SKM-1 (cell line): ENCODE measurements at regions not wholly inside any gene's neighbourhood (a gene's known extent, or its start where the extent isn't known, plus 50 kb on each side); places are given as distances from the start of the nearest gene placed in this dataset.
"Not testable (repeated sequence)": the region's sequence is repeated elsewhere in the genome, so short reads cannot be mapped to it uniquely, and the experiment has no call there.

Experiments used
- DNase-seq: peaks from one replicate; lab custom pipeline; 2025; ENCODE audit not compliant: unreplicated experiment; lab: John Stamatoyannopoulos, UW

DNA sequence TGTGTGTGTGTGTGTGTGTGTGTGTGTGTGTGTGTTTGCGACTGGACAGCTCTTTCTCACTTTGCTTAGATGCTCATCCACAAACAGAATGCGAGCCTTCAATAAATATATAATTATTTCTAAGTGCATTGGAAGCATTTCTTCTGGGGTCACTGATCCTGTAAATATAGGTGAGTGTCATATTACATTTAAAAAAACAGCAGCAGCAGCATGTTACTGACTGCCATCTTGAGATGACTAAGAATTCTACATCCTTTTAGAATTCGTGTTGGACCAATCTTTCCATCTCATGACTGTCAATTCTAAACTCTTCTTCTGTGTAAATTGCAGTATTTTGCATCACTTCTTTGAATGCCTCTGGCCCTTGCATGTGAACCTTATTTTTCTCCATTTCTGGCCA is 238.0 kb upstream of the DDI1 start:
- DNase-seq: no peak

DNA sequence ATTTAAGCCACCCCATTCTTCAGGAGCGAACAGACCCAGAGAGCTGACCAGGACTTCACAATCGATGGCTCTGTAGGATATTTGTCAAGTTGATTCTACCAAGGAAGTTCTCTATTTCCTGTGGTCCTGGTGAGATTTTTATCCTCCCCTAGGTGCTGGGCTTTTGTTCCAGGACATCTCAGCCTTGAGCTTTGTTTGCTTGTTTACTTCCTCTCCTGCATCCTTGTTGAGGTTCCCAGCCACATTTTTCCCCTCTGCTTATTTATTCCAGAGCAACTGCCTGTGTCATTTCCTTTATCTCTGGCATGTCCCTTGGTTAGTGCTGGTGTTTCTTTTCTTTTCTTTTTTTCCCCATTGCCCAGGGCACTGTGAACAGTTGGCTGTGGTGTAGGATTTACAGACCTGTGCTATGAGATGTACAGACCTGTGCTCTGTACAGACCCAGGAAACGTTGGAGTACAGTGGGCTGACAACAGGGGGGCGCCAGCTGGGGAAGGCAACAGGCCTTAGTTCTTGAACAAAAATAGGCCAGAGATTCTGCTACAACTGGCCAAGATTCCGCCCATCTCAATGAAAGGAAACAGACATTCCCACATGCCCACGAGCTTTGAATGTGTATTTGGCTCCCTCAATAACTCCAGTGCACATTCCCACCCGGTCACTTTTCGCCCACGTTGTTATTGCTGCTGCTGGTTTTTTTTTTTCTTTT is 235.9 kb upstream of the DDI1 start:
- no peak for DNase-seq

DNA sequence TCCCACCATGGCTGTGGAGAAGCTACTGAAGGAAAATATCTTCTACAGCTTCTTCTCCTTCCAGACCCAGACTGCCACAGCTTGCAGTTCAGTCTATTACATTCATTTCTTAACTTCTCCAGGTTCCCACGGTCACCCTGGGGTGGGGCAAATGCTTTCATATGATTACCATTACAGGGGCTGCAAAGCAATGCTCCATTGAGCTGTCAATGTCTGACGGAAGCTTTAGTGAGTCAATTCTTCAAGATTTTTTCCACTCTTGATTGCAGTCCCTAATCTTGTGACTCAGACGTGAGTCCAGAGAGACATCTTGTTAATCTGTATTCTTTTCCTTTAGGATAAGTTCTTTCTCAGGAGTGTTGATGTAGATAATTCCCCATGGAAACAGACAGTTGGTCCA is 233.4 kb upstream of the DDI1 start:
- DNase-seq: no peak

DNA sequence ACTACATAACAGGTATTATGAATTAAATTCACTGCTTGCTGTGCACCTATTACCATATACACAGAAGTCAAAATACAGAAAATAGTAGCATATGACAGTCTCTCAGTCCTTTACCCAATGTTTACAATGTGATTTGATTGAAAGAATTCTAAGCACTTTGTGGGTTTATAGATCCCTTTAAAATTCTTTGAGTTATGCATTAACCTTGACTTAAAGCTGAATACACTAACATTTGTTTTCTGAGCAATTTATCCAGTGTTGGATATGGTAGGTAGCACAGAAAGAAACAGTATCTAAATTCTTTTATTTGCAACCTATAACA is 230.8 kb upstream of the DDI1 start:
- DNase-seq: no peak

DNA sequence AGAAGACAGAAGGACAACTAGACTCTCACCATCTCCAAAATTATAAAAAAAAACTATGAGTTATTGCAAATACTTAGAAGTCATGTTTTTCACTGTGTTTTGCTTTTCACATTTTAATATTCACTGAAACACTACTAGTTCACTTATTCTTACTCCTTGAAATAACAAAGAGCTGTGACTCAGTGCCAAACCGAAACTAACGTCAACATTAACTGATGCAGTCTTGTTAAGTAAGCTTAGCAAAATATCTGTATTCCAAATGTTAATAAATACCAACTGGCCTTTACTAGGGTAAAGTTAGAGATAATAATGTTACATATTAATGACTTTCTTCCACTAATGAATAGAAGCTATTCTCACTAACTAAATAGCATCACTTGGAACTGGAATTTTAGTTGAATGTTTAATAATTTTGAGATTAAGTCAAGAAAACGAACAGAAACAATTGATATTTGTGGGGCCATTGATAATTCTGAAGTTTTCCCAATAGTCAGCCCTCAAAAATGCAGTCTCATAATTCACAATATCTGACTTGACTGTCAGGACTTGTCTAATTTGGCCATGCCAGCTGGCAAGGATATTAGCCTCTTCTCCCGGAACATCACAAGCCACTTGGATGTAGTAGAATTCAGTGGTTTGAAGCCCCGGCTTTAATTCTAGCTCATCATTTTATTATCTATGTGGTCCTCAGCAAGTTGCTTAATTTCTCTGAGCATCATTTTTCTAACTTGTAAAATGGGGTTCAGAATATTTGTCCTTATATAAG is 230.1 kb upstream of the DDI1 start:
- no peak for DNase-seq

DNA sequence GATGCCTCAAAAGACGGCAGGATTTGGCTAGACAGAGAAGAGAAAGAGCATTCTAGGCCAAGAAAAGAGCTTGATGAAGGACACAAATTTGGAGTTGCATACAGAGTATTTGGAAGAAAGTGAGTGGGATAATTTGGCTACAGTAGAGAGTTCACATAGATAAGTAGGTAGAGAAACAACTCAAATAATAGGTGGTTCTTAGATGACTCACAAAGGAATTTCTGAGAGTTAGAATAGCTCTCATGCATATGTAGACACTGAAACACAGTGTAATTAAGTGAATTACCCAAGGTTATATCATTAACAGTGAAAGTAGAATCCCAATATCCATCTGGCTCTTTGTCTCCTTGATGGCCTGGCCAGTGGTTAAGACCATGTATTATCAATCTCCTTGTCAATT is 228.6 kb upstream of the DDI1 start:
- DNase-seq: no peak

DNA sequence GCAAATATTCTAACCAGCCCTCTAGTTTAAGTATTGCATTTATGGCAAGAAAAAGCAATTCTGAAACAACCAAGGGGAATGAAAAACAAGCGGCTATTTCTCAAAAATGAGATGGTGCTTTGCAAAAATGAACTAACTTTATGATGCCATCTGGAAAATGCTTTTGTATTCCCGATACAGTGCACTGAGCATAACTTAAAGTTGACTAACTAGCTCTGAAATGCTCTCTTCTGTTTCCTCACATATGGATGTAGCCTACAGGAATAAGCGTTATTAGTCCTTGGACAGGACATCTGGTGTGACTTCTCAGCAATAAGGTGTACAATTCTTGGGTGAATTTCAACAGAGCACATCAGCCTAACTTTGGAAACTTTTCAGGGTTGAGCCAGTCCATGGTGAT is 228.2 kb upstream of the DDI1 start:
- no peak for DNase-seq

DNA sequence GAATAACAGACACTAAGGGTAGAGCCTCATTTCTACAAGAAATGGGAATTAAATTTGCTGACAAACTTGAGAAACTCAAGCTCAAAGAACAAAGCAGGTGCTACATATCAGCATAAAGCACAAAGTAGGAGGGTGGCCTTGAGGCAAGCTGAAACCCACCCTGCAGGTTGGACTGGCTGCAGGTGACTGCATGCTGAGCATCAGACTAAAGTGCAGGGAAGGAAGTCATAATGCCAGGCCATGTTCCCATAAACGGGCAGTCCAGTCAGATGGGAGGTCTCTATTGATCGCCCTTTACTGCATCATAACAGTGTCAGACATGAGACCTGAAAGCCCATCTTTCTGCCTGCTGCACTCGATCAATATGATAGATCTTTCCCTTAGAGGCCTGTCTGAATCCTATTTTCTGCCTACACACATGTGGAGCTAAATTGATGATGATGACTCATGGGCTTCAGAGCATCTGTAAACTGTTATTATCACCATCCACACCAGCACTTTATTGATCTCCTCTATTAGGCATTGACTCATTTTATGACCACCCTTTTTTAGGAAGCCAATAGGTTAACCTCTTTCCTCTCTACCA is 224.5 kb upstream of the DDI1 start:
- no peak for DNase-seq

DNA sequence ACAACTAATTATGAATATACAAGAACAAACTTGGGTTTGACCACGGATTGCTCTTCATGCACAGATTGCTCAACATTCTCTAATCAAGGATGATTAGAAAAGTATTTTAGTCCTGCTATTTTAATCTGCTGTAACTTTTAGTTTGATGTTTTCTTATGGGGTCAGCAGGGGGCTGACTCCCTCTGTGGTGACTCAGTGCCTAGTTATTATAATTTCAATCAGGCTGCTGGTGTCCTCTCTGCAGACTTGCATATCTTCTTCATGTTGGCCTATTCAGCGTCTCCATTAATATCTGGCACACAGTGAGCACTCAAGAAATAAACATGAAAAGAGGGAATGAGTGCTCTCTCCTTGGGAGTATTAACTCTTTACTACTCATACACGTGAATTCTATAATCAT is 223.8 kb upstream of the DDI1 start:
- DNase-seq: no peak

DNA sequence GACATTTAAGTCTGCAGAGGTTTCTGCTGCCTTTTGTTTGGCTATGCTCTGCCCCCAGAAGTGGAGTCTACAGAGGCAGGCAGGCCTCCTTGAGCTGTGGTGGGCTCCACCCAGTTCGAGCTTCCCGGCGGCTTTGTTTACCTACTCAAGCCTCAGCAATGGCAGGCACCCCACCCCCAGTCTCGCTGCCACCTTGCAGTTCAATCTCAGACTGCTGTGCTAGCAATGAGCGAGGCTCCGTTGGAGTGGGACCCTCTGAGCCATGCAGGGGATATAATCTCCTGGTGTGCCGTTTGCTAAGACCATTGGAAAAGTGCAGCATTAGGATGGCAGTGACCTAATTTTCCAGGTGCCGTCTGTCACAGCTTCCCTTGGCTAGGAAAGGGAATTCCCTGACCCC is 216.1 kb upstream of the DDI1 start:
- not testable (repeated sequence) for DNase-seq

DNA sequence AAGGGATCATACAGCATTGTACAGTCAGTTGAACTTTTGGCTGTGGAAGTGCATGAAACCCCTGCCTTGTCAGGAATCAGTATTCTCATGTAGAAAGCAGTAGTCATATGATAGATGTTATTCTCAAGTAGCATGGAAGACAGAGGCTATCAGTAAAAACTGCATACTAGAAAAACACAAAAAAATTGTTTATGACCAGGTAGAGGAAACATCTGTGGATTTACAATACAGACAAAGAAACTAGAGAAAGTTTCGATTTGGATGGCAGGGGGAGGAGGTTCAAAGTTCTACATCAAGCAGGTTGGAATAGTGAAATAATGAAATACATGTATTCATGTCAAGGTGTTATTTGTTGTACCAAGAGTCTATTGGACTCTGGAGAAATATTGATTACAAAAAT is 212.3 kb upstream of the DDI1 start:
- no peak for DNase-seq

DNA sequence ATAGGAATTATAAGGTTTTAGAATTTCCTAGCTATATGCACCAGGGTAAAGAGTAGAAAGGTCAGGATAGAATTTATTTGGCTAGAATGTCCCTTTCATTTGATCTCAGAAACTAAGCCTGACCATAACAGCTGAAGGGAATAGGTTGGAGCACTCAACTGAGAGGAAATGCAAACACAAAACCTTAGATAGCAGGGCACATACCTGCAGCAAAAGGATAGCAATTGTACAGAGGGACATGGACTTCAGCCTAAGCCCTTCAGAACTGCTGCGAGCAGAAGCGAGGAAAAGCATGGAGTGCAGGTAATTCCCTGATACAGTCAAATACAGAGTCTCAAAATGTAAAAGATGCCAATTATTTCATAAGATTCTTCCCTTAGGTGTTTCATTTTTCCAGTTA is 211.0 kb upstream of the DDI1 start:
- no peak for DNase-seq

DNA sequence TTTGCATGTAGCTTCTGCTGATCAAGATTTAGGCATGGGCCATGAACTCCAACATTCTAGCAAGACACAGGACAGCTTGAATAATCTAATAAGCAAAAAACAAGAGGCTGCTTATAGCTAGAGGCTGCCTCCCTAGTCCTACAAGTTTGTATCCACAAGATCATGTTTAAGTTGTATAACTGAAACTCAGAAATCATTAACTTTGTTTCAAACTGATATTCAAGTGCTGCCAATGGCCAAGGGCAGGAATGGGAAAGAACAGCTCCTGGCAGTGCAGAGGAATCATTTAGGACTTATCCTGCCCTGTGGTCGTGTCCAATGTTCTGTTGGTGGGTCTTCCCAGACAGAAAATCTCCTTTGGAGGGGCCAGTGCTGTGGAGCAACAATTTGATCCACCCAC is 209.6 kb upstream of the DDI1 start:
- DNase-seq: no peak

DNA sequence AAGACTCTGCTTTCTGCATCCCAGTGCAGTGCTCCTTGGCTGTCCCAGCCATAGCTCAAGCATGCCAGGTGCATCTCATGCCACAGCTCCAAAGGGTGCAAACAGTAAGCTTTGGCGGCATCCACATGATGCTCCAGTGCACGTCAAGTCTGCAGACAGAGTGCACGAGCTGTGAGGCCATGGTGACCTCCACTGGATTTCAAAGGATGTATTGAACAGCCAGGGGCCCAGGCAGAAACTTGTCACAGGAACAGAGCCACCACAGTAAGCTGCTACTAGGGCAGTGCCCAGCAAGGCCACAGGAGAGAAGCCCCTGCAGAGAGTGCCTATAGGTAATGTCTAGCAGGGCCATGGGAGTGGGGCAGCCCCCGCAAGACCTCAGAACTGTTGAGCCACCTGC is 206.8 kb upstream of the DDI1 start:
- no peak for DNase-seq

DNA sequence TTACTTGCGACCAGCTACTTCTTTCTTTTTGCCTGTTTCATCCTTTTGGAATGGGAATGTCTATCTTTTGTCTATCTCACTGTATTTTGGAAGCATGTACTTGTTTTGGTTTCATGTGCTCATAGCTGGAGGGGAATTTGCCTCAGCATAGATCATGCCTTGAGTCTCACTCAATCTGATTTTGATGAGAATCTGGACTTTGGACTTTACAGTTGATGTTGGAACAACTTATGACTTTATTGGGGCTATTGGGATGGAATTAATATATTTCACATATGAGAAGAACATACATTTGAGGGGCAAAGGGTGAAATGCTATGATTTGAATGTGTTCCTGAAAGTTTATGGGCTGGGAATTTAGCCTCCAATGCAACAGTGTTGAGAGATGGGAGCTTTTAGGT is 206.2 kb upstream of the DDI1 start:
- DNase-seq: no peak

DNA sequence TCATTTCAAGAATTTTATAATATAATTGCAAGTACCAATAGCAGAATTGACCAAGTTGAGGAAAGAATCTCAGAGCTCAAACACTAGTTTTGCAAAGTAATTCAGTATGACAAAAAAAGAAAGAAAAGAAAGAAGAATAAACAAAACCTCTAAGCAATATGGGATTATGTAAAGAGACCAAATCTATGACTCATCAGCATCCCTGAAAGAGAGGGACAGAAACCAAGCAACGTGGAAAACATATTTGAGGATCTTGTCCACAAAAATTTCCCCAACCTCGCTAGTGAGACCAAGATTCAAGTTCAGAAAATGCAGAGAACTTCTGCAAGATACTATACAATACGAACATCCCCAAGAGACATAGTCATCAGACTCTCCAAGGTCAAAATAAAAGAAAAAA is 203.7 kb upstream of the DDI1 start:
- no peak for DNase-seq

DNA sequence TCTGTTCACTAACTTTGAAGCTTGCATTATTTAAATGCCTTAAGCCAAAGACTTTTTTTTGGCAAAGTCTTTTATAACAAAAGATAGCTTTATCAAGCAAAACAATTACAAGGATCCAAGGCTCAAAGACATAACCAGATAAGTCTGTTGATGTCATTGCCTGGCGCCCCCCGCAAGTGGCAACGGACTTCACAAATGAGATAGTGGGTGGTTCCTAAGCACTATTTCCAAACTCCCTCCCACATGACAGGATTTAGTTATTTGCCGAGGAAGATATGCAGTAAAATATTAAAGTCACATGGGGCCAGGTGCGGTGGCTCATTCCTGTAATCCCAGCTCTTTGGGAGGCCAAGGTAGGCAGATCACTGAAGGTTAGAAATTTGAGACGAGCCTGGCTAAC is 194.2 kb upstream of the DDI1 start:
- no peak for DNase-seq

DNA sequence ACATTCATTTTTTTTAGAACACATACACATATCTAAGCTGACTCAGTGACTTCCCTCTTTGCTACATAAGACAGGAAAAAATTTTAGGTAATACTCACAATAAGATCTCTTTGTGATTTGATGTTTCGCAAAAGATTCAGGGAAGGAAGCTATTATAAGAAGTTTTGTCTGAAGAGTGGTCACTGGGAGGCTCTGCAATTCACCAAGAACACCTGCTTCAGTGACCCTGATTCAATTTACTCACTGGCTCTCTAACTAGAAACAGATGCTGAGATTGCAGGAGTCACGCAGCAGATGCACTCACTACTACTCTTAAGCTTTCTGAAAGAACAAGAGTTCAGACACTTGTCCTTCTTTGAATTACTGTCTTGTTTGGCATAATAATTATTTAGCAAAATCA is 193.6 kb upstream of the DDI1 start:
- no peak for DNase-seq

DNA sequence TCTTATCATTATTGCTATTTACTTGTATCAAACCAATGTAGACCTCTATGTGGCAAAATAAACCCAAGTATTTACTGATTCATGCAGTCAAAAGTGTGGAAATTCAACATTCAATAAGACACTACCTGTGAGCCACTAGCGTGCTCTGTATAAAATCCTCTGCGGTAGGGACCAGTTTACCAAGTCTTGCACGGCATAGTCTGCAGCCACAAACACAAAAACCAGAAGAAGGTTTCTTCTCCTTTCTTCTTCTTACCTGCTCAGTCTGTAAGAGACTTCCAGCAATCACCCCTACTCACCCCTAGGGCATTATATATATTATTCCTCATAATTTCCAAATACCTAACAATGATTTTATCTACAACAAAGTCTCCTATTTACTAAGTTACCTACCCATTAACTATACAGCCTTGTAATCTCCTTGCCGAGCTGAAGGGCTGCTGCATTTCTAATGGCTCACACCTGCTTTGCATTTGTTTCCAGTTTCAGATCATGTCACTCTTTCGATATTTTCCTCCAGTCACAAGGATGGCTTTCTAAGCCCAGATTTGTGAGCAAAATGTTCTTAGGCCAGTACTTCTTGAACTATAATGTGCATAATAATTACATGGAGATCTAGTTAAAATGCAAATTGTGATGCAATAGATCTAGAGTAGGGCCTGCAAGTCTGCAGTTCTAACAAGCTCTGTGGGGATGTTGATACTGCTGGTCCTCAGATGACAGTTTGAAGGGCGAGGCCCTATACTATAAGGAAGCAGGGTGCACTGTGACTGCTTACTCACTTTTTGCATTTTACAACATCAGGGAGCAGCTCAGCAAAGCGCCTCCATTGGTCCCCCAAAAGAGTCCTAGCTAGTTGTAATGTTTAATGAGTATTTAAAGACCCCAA is 191.9 kb upstream of the DDI1 start:
- no peak for DNase-seq

DNA sequence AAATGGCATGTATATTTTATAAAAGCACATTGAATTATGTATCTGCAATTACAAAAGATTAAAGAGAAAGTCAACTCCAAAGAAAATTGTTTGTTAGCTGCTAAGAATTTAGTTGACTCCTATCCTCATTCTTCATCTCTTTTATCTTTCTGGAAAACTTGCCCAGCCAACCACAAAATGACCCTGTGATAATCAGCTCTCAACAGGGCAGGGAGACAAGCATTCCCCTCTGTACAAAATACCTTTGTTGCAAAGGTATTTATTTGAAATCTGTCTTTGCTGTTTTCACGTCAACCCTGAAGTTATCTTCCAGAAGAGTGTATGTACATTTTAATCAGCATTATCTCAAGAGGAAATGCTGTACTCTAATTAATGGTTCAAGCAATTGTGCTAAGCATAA is 191.1 kb upstream of the DDI1 start:
- no peak for DNase-seq

DNA sequence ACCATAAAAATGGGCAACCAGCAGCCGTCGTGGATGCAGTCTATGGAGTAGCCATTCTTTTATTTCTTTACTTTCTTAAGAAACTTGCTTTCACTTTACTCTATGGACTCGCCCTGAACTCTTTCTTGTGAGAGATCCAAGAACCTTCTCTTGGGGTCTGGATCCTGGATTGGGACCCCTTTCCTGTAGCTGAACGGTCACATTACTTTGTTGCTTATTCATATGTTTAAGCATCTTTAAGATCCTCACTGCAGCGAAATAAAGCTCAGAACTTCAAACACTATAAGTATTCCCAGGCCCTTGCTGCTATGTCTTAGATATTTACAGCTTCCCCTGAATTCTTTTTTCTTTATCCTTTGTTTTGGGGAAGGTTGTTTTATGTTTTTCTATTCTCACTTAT is 187.8 kb upstream of the DDI1 start:
- DNase-seq: no peak

DNA sequence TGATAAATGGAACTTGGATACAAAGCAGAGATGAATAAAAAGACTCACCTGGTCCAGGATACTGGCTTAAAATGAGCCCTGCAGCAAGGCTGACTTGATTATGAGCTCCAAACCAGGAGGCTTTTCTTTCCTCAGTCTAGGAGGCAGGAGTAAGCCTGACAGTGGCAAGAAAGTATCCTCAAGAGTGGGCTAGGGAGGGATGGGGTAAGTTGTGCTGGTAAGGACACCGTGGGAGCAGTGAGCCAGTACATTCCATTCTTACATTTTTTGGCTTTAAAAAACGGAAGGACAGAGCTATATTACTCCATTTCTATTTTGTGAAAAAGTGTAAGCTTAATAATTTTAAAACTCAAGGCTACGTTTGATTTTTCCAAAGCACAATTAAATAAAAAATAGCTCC is 187.1 kb upstream of the DDI1 start:
- DNase-seq: no peak
